ENCODE measurements at regions not wholly inside any gene's neighbourhood (a gene's known extent, or its start where the extent isn't known, plus 50 kb on each side); places are given as distances from the start of the nearest gene placed in this dataset.
"Not testable (repeated sequence)": the region's sequence is repeated elsewhere in the genome, so short reads cannot be mapped to it uniquely, and the experiment has no call there.

DNA sequence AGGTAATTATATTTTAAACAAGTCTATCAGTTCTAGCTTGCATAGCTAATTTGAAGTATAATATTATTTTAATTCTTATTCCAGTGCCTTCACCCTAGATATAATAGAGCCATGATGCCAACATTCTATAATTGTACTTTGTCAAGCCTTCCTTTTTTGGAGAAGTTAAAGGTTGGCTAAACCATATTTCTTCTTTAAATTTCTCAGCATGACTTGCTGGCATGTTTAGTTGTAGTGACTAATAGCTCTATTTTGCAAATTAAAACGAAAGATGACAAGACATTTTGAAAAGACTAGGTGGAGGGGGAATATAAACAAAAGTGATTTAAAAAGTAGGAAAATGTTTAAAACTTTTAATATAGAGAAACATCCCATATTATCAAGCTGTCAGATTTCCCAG is 400.7 kb downstream of the PSAT1 start:
- WGBS (ENCODE audit: insufficient coverage): no CpG with 5 or more reads among the region's 1 CpG
- H3K27me3 ChIP-seq (ENCODE audit: control insufficient read depth, insufficient read depth, low read length): no peaks in the 10 kb centered on the region
- no peaks in the 10 kb centered on the region for H3K4me1 ChIP-seq (ENCODE audit: control insufficient read depth, insufficient read depth, low read length)

DNA sequence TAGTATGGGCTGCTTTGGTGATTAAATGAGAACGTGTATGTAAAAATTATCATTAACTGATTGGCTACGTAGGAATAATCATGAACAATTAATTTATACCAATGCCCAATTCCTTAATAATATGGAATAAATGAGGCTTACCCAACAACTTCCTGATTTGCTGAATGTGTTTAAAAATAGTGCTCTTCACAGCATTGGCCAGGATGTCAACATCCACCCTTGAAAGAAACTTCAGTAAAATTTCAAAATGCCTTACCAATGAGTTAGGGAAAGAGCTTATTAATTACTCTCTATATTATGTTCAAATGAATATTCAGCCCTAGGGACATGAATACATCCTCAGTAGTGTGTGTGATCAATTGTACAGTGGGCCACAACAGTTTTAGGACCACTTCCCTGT is 401.4 kb downstream of the PSAT1 start:
- H3K27me3 ChIP-seq (ENCODE audit: control insufficient read depth, insufficient read depth, low read length): no peaks in the 10 kb centered on the region
- no peaks in the 10 kb centered on the region for H3K4me1 ChIP-seq (ENCODE audit: control insufficient read depth, insufficient read depth, low read length)
- DNase-seq: no peak
- WGBS (ENCODE audit: insufficient coverage): no CpG with 5 or more reads among the region's 2 CpGs
- no peak overlapping the region for H3K4me3 ChIP-seq (ENCODE audit: low read length)
- H3K36me3 ChIP-seq (ENCODE audit: control insufficient read depth, insufficient read depth, low read length): no peaks in the 10 kb centered on the region
- H3K27ac ChIP-seq (ENCODE audit: low read length): no peak overlapping the region
- H3K9me3 ChIP-seq (replicated peaks; ENCODE audit: control insufficient read depth, low read depth, low read length): no peaks in the 10 kb centered on the region

More for the DNA sequence above, 400.7 kb downstream of the PSAT1 start:
- H3K27ac ChIP-seq (ENCODE audit: low read length): no peak overlapping the region
- no peaks in the 10 kb centered on the region for H3K36me3 ChIP-seq (ENCODE audit: control insufficient read depth, insufficient read depth, low read length)
- DNase-seq: no peak
- no peaks in the 10 kb centered on the region for H3K9me3 ChIP-seq (replicated peaks; ENCODE audit: control insufficient read depth, low read depth, low read length)
- no peak overlapping the region for H3K4me3 ChIP-seq (ENCODE audit: low read length)

DNA sequence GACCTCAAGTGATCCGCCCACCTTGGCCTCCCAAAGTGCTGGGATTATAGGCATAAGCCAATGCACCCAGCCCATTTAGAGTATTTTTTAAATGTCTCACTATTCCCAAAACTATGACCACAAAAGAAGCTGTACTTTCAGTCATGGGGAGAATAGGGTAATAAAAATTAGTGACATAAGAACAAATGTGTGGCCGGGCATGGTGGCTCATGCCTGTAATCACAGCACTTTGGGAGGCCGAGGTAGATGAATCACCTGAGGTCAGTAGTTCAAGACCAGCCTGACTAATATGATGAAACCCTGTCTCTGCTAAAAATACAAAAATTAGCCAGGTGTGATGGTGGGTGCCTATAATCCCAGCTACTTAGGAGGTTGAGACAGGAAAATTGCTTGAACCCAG is 402.3 kb downstream of the PSAT1 start:
- not testable (repeated sequence) for H3K9me3 ChIP-seq (replicated peaks; ENCODE audit: control insufficient read depth, low read depth, low read length); H3K4me1 ChIP-seq (ENCODE audit: control insufficient read depth, insufficient read depth, low read length); H3K36me3 ChIP-seq (ENCODE audit: control insufficient read depth, insufficient read depth, low read length); H3K27me3 ChIP-seq (ENCODE audit: control insufficient read depth, insufficient read depth, low read length); H3K27ac ChIP-seq (ENCODE audit: low read length); DNase-seq; H3K4me3 ChIP-seq (ENCODE audit: low read length)
- no CpG with 5 or more reads among the region's 3 CpGs for WGBS (ENCODE audit: insufficient coverage)

DNA sequence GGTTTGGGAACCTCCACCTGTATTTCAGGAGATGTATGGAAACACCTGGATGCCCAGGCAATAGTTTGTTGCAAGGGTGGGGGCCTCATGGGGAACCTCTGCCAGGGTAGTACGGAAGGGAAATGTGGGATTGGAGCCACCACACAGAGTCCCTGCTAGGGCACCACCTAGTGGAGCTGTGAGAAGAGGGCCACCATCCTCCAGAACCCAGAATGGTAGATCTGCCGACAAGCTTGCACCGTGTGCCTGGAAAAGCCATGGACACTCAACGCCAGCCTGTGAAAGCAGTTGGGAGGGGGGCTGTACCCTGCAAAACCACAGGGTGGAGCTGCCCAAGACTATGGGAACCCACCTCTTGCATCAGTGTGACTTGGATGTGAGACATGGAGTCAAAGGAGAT is 407.2 kb downstream of the PSAT1 start:
- not testable (repeated sequence) for H3K27ac ChIP-seq (ENCODE audit: low read length); DNase-seq; H3K27me3 ChIP-seq (ENCODE audit: control insufficient read depth, insufficient read depth, low read length); H3K4me1 ChIP-seq (ENCODE audit: control insufficient read depth, insufficient read depth, low read length); H3K36me3 ChIP-seq (ENCODE audit: control insufficient read depth, insufficient read depth, low read length); H3K4me3 ChIP-seq (ENCODE audit: low read length); H3K9me3 ChIP-seq (replicated peaks; ENCODE audit: control insufficient read depth, low read depth, low read length)
- 66% methylated on average over 3 of the region's 4 CpGs for WGBS (ENCODE audit: insufficient coverage)

DNA sequence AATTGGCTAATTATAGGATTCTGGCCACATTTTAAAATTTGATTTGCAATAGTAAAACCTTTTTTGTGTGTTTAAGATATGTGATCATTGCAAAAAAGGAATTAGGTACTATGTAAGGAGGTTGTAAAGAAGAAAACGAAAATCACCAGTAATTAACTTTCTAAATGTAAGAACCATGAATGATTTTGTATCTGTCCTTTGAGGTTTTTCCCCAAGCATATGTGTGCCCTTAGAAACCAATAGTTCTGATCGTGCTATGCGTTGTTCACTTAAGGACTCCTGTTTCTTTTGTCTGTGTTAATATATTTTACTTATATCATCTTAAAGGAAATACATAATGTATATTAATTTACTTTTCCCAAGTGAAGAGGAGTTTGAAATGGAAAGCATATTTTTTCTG is 410.2 kb downstream of the PSAT1 start:
- Histone ChIP-seq H3K4me3 (ENCODE audit: low read length) (no peak overlapping the region), H3K27me3 (ENCODE audit: control insufficient read depth, insufficient read depth, low read length) (no peaks in the 10 kb centered on the region), H3K4me1 (ENCODE audit: control insufficient read depth, insufficient read depth, low read length) (no peaks in the 10 kb centered on the region), H3K9me3 (replicated peaks; ENCODE audit: control insufficient read depth, low read depth, low read length) (no peaks in the 10 kb centered on the region), H3K36me3 (ENCODE audit: control insufficient read depth, insufficient read depth, low read length) (no peaks in the 10 kb centered on the region), H3K27ac (ENCODE audit: low read length) (no peak overlapping the region)
- no CpG with 5 or more reads among the region's 3 CpGs for WGBS (ENCODE audit: insufficient coverage)
- no peak for DNase-seq

DNA sequence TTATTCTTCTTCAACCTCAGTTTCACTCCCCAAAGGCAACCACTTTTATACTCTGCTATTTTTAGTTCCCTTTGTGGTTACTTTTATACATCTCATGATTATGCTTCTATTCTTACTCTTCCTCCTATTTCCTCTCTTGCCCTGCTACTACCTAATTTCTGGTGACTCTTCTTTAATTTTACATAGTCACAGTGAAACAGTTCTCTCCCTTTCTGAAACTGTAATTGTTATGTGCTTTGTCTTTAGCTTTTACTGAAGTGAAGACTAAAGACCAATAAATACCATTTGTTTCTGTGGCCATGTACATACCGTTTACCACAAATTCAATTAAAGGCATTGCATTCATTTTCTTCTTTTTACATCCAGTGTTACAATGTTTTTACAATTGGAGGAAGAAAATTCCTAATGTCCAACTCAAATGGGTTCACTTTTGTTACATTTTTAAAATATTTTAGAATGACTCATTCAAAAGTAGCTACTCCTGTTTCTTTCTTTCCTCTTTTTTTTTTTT is 410.6 kb downstream of the PSAT1 start:
- Histone ChIP-seq H3K4me1 (ENCODE audit: control insufficient read depth, insufficient read depth, low read length) (no peaks in the 10 kb centered on the region), H3K4me3 (ENCODE audit: low read length) (no peak overlapping the region), H3K36me3 (ENCODE audit: control insufficient read depth, insufficient read depth, low read length) (no peaks in the 10 kb centered on the region), H3K27ac (ENCODE audit: low read length) (no peak overlapping the region), H3K27me3 (ENCODE audit: control insufficient read depth, insufficient read depth, low read length) (no peaks in the 10 kb centered on the region), H3K9me3 (replicated peaks; ENCODE audit: control insufficient read depth, low read depth, low read length) (no peaks in the 10 kb centered on the region)
- no CpG with 5 or more reads among the region's 1 CpG for WGBS (ENCODE audit: insufficient coverage)
- DNase-seq: peak; percentile 34

DNA sequence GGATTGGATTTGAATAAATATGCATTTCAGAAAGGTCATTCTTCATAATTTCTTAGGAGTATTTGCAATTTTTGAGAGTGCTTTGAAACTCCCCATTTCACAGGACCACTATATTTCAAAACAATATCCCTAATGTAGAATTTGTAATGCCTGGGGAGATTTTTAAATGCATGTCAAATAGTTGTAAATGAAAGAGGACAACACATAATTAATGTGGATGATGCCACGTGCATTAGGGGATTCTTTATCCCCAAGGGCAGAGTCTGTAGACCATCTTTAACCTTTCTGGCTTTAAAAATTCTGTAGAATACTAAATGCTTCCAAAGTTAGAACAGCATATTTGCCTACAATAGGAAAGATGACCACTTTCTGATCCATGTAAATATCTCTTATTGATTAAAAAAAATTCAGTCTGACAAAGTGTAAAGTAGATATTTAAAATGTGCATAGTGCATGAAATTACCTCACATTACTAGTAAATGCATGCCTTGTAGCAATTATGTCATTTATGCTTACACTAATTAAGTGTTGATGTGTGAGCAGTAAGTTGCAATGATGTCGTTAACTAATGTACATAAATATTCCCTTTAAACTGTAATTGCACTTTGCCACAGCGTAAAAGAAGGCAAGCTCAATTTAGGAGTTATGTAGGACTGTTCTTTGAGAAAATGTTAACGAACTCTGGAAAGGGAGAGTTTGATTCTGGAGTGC is 416.1 kb downstream of the PSAT1 start:
- DNase-seq: no peak
- 60% methylated on average over 1 of the region's 4 CpGs for WGBS (ENCODE audit: insufficient coverage)
- H3K4me3 ChIP-seq (ENCODE audit: low read length): no peak overlapping the region
- no peak overlapping the region for H3K27ac ChIP-seq (ENCODE audit: low read length)
- H3K27me3 ChIP-seq (ENCODE audit: control insufficient read depth, insufficient read depth, low read length): no peaks in the 10 kb centered on the region
- no peaks in the 10 kb centered on the region for H3K9me3 ChIP-seq (replicated peaks; ENCODE audit: control insufficient read depth, low read depth, low read length)
- no peaks in the 10 kb centered on the region for H3K36me3 ChIP-seq (ENCODE audit: control insufficient read depth, insufficient read depth, low read length)
- H3K4me1 ChIP-seq (ENCODE audit: control insufficient read depth, insufficient read depth, low read length): no peaks in the 10 kb centered on the region

DNA sequence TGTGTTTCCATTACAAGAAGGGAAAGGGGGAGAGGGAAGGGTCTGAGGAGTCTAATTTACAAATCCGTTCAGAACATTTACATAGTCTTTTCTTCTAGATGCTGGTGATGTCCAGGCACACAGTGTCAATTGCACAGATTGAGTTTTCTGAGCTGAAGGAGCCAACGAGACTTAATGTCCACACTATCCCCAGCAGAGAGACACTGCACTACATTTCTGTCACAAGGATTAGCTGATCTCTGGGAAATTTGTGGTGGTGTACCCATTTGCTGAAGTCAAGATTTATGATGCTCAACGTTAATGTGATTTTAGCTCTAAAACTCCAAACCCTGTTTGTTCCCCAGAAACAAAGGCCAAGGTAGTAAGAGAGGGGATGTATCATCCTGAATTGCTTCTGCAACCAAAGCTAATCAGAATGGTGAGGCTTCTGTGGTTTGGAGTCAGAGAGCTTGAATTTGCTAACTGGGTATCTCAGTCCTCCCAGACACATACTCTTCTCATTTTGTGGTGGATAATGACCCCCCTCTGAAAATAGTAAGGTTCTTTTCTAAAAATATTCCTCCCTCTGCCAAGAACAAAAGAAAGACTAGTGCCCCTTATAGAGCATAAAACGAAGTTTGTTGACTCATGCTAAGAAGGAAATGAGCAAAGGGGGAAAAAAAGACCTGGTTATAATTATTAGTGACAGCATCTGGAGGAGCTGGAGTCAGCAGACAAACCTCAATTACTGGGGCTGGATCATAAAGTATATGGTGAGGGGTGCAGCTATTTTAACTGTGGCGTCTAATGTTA is 416.9 kb downstream of the PSAT1 start:
- H3K4me1 ChIP-seq (ENCODE audit: control insufficient read depth, insufficient read depth, low read length): no peaks in the 10 kb centered on the region
- no peak overlapping the region for H3K27ac ChIP-seq (ENCODE audit: low read length)
- no peaks in the 10 kb centered on the region for H3K27me3 ChIP-seq (ENCODE audit: control insufficient read depth, insufficient read depth, low read length)
- H3K9me3 ChIP-seq (replicated peaks; ENCODE audit: control insufficient read depth, low read depth, low read length): no peaks in the 10 kb centered on the region
- WGBS (ENCODE audit: insufficient coverage): 0% methylated on average over 1 of the region's 5 CpGs
- no peaks in the 10 kb centered on the region for H3K36me3 ChIP-seq (ENCODE audit: control insufficient read depth, insufficient read depth, low read length)
- no peak for DNase-seq
- H3K4me3 ChIP-seq (ENCODE audit: low read length): no peak overlapping the region

DNA sequence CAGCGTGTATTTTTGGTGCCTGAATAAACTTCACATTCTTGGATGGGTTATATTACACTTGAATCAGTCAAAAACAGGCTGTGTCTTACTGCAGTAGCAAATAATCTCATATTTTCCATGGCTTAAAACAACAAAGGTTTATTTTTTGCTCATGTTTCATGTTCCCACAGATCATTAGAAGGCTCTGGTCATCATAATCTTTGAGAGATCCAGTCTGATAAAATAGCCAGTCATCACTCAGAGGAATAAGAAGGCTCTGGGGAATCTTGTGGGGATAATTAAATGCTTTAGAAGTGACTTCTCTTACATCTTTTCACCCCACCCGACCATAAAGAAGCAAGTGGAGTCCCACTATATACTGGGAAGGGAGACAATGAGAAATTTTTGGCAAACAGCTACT is 417.7 kb downstream of the PSAT1 start:
- peak; percentile 21 for DNase-seq
- H3K36me3 ChIP-seq (ENCODE audit: control insufficient read depth, insufficient read depth, low read length): no peaks in the 10 kb centered on the region
- no peak overlapping the region for H3K4me3 ChIP-seq (ENCODE audit: low read length)
- H3K27me3 ChIP-seq (ENCODE audit: control insufficient read depth, insufficient read depth, low read length): no peaks in the 10 kb centered on the region
- H3K4me1 ChIP-seq (ENCODE audit: control insufficient read depth, insufficient read depth, low read length): no peaks in the 10 kb centered on the region
- no peaks in the 10 kb centered on the region for H3K9me3 ChIP-seq (replicated peaks; ENCODE audit: control insufficient read depth, low read depth, low read length)
- no peak overlapping the region for H3K27ac ChIP-seq (ENCODE audit: low read length)
- WGBS (ENCODE audit: insufficient coverage): no CpG with 5 or more reads among the region's 2 CpGs

DNA sequence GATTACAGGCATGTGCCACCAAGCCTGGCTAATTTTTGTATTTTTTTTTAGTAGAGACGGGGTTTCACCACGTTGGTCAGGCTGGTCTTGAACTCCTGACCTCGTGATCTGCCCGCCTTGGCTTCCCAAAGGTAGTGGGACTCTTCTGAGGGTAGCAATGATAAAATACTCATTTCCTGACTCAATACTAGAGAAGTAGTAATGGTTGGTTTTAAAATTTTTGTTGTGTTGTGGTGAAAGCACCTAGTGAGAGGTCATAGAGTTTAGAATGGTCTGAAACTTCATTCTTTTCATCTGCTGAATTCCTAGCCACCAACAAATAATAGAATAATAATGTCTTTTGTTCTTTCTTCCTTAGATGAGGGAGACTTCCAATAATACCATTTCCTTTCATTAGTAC is 422.1 kb downstream of the PSAT1 start:
- not testable (repeated sequence) for H3K36me3 ChIP-seq (ENCODE audit: control insufficient read depth, insufficient read depth, low read length); H3K27me3 ChIP-seq (ENCODE audit: control insufficient read depth, insufficient read depth, low read length); H3K4me1 ChIP-seq (ENCODE audit: control insufficient read depth, insufficient read depth, low read length); H3K27ac ChIP-seq (ENCODE audit: low read length); H3K4me3 ChIP-seq (ENCODE audit: low read length); H3K9me3 ChIP-seq (replicated peaks; ENCODE audit: control insufficient read depth, low read depth, low read length); DNase-seq
- WGBS (ENCODE audit: insufficient coverage): 40% methylated on average over 1 of the region's 4 CpGs

Data from muscle of leg (tissue), 3 donors.